ENCODE measurements at regions not wholly inside any gene's neighbourhood (a gene's known extent, or its start where the extent isn't known, plus 50 kb on each side); places are given as distances from the start of the nearest gene placed in this dataset.

DNA sequence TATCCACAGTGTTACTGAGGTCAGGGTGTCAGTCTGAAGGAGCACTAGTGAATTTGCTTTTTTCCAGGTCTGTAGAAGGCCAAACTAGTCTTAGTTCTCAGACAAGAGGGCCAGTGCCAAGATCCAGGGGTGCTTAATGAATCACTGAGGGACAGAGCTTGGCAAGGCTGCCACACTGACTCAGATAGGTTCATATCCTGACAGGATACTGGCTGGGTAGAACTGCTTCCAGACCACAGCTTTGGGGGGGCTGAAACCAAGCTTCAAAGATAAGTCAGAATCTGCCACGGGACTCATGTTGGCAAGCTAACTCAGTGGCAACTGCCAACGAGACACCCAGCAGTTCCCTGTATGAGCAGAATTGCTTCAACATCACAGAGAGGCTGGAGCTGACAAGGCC, 1125.4 kb downstream of the EFNA5 start:
- TF ChIP-seq, protein P1, sequence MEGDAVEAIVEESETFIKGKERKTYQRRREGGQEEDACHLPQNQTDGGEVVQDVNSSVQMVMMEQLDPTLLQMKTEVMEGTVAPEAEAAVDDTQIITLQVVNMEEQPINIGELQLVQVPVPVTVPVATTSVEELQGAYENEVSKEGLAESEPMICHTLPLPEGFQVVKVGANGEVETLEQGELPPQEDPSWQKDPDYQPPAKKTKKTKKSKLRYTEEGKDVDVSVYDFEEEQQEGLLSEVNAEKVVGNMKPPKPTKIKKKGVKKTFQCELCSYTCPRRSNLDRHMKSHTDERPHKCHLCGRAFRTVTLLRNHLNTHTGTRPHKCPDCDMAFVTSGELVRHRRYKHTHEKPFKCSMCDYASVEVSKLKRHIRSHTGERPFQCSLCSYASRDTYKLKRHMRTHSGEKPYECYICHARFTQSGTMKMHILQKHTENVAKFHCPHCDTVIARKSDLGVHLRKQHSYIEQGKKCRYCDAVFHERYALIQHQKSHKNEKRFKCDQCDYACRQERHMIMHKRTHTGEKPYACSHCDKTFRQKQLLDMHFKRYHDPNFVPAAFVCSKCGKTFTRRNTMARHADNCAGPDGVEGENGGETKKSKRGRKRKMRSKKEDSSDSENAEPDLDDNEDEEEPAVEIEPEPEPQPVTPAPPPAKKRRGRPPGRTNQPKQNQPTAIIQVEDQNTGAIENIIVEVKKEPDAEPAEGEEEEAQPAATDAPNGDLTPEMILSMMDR (IDR thresholded peaks at IDR 0.05): no peak
- TF ChIP-seq EZH2 (IDR thresholded peaks at IDR 0.05; ENCODE audit: borderline replicate concordance, insufficient read depth, low read depth, low read length, poor library complexity, severe bottlenecking): no peak
